HG03280 (cell line): ENCODE measurements at regions not wholly inside any gene's neighbourhood (a gene's known extent, or its start where the extent isn't known, plus 50 kb on each side); places are given as distances from the start of the nearest gene placed in this dataset.
"Not testable (repeated sequence)": the region's sequence is repeated elsewhere in the genome, so short reads cannot be mapped to it uniquely, and the experiment has no call there.

Source experiments
- ATAC-seq: cut with Tn5 transposase; IDR thresholded peaks from one replicate; pipeline ENCODE4 v1.9.1; 2021; ENCODE audit warnings: mild to moderate bottlenecking, moderate library complexity; ENCODE audit not compliant: unreplicated experiment

- ATAC-seq = no peak
Measured at GRCh38 chr3:127520993-127521392, 69.5 kb downstream of the TPRA1 start.

- ATAC-seq = no peak
Measured at GRCh38 chr3:127518456-127519081, 72.0 kb downstream of the TPRA1 start.

- ATAC-seq = no peak
Measured at GRCh38 chr3:127512256-127512655, 78.3 kb downstream of the TPRA1 start.

- no peak for ATAC-seq
Measured at GRCh38 chr3:127501177-127501576, 89.4 kb downstream of the TPRA1 start.

- ATAC-seq = no peak
Measured at GRCh38 chr3:127497676-127498075, 92.9 kb downstream of the TPRA1 start.

GRCh38 chr3:127497166-127497565 is 93.4 kb downstream of the TPRA1 start:
- no peak for ATAC-seq

- no peak for ATAC-seq
Measured at GRCh38 chr3:127495821-127496655, 94.5 kb downstream of the TPRA1 start.

GRCh38 chr3:127493924-127494646 is 96.4 kb downstream of the TPRA1 start:
- no peak for ATAC-seq

GRCh38 chr3:127492426-127492825 is 98.1 kb downstream of the TPRA1 start:
- ATAC-seq = no peak

GRCh38 chr3:127491909-127492308 is 98.6 kb downstream of the TPRA1 start:
- no peak for ATAC-seq

- no peak for ATAC-seq
Measured at GRCh38 chr3:127491323-127491722, 99.2 kb downstream of the TPRA1 start.

- ATAC-seq = not testable (repeated sequence)
Measured at GRCh38 chr3:127491024-127491305, 99.6 kb downstream of the TPRA1 start.

- ATAC-seq = no peak
Measured at GRCh38 chr3:127490271-127491023, 100.1 kb downstream of the TPRA1 start.

GRCh38 chr3:127489357-127489756 is 101.2 kb downstream of the TPRA1 start:
- ATAC-seq = no peak

GRCh38 chr3:127488740-127489139 is 101.8 kb downstream of the TPRA1 start:
- no peak for ATAC-seq

GRCh38 chr3:127488141-127488672 is 102.3 kb downstream of the TPRA1 start:
- no peak for ATAC-seq

GRCh38 chr3:127487196-127487595 is 103.3 kb downstream of the TPRA1 start:
- ATAC-seq = no peak

- ATAC-seq = no peak
Measured at GRCh38 chr3:127486321-127486944, 104.1 kb downstream of the TPRA1 start.

GRCh38 chr3:127485396-127486170 is 105.0 kb downstream of the TPRA1 start:
- ATAC-seq = no peak
